IMR-90 (cell line): ENCODE measurements at regions not wholly inside any gene's neighbourhood (a gene's known extent, or its start where the extent isn't known, plus 50 kb on each side); places are given as distances from the start of the nearest gene placed in this dataset.

ENCODE experiments used
- ATAC-seq: fragments of 200-7000 bp; cut with Tn5 transposase; 2 replicates; pipeline ENCODE4 v1.9.1; 2020; ENCODE audit warnings: low read depth, mild to moderate bottlenecking, moderate library complexity
- BruUV-seq: library from RNA; stranded (reverse); fragments of 400-500 nt; replicated peaks from 2 replicates; lab custom pipeline; 2021; lab: Mats Ljungman, UMichigan
- CTCF ChIA-PET: fragments of 300-600 bp; formaldehyde crosslinking; extraction: SDS; loops from one replicate; lab custom pipeline; 2021; ENCODE audit warnings: antibody characterized with exemption; lab: Yijun Ruan, JAX
- POLR2A ChIA-PET: fragments of 300-600 bp; sonication (Branson Sonifier 250); formaldehyde crosslinking; loops from one replicate; lab custom pipeline; 2022; ENCODE audit warnings: antibody characterized with exemption; ENCODE audit not compliant: unreplicated experiment; lab: Charles Lee
- DNase-seq: peaks from one replicate; pipeline ENCODE4 v3.0.0; 2013
- H2AFZ ChIP-seq: replicated peaks from 2 replicates; pipeline ENCODE3; 2013; ENCODE audit warnings: low read length, mild to moderate bottlenecking; ENCODE audit not compliant: poor library complexity
- H2AK5ac ChIP-seq: 2 replicates; pipeline ENCODE4 v1.6.1; 2013; ENCODE audit warnings: low read depth, low read length, inconsistent platforms
- H2AK9ac ChIP-seq: replicated peaks from 2 replicates; pipeline ENCODE3; 2013; ENCODE audit warnings: mild to moderate bottlenecking, low read depth, low read length, moderate library complexity; ENCODE audit not compliant: poor library complexity
- H2BK120ac ChIP-seq: 2 replicates; pipeline ENCODE4 v1.6.1; 2013; ENCODE audit warnings: low read depth, low read length, inconsistent platforms
- H2BK15ac ChIP-seq: 3 replicates; pipeline ENCODE4 v1.6.1; 2013; ENCODE audit warnings: low read depth, low read length, inconsistent platforms
- H2BK20ac ChIP-seq: 2 replicates; pipeline ENCODE4 v1.6.1; 2013; ENCODE audit warnings: low read depth, mild to moderate bottlenecking, inconsistent platforms, low read length, moderate library complexity
- H2BK5ac ChIP-seq: 2 replicates; pipeline ENCODE4 v1.6.1; 2013; ENCODE audit warnings: mild to moderate bottlenecking, low read depth, low read length, inconsistent platforms; ENCODE audit not compliant: poor library complexity, severe bottlenecking
- H3K14ac ChIP-seq: replicated peaks from 2 replicates; pipeline ENCODE4 v1.6.1; 2013; ENCODE audit warnings: low read depth, low read length, inconsistent platforms
- H3K18ac ChIP-seq: 2 replicates; pipeline ENCODE4 v1.6.1; 2013; ENCODE audit warnings: low read depth, low read length, control low read depth
- H3K23ac ChIP-seq: 2 replicates; pipeline ENCODE4 v1.6.1; 2013; ENCODE audit warnings: low read depth, low read length, inconsistent platforms
- H3K27ac ChIP-seq: 2 replicates; pipeline ENCODE4 v1.5.1; 2013; ENCODE audit warnings: mild to moderate bottlenecking, control low read depth, low read length; ENCODE audit not compliant: insufficient read depth
- H3K27me3 ChIP-seq: 2 replicates; pipeline ENCODE4 v1.6.1; 2013; ENCODE audit warnings: low read length; ENCODE audit not compliant: control insufficient read depth, insufficient read depth
- H3K36me3 ChIP-seq: 2 replicates; pipeline ENCODE4 v1.6.1; 2013; ENCODE audit warnings: low read length, mixed read lengths; ENCODE audit not compliant: control insufficient read depth, insufficient read depth
- H3K4ac ChIP-seq: 2 replicates; pipeline ENCODE4 v1.6.1; 2013; ENCODE audit warnings: low read depth, low read length, inconsistent platforms
- H3K4me1 ChIP-seq: 2 replicates; pipeline ENCODE4 v1.6.1; 2013; ENCODE audit warnings: low read length, mixed read lengths; ENCODE audit not compliant: control insufficient read depth, insufficient read depth
- H3K4me2 ChIP-seq: 2 replicates; pipeline ENCODE4 v1.6.1; 2013; ENCODE audit warnings: low read depth, mild to moderate bottlenecking, control low read depth, low read length, moderate library complexity
- H3K4me3 ChIP-seq: 2 replicates; pipeline ENCODE4 v1.5.1; 2013; ENCODE audit warnings: low read depth, mild to moderate bottlenecking, control low read depth, low read length, moderate library complexity; ENCODE audit not compliant: insufficient read depth
- H3K56ac ChIP-seq: 2 replicates; pipeline ENCODE4 v1.6.1; 2013; ENCODE audit warnings: low read length, inconsistent platforms; ENCODE audit not compliant: insufficient read depth; ENCODE audit errors: extremely low read depth
- H3K79me1 ChIP-seq, 2 experiments: 2 replicates each; pipeline ENCODE4 v1.6.1; 2013; ENCODE audit warnings: low read length in 2 of 2, inconsistent platforms in 1 of 2, low read depth in 1 of 2
- H3K9ac ChIP-seq: 2 replicates; pipeline ENCODE4 v1.6.1; 2013; ENCODE audit warnings: low read depth, low read length, control low read depth
- H3K9me1 ChIP-seq: 2 replicates; pipeline ENCODE4 v1.6.1; 2013; ENCODE audit warnings: low read length, inconsistent platforms; ENCODE audit not compliant: insufficient read depth
- H3K9me3 ChIP-seq: 2 replicates; pipeline ENCODE4 v1.6.1; 2013; ENCODE audit warnings: low read length; ENCODE audit not compliant: control insufficient read depth, insufficient read depth
- H4K20me1 ChIP-seq: 2 replicates; pipeline ENCODE4 v1.6.1; 2013; ENCODE audit warnings: low read length, inconsistent platforms; ENCODE audit not compliant: insufficient read depth
- H4K5ac ChIP-seq: 2 replicates; pipeline ENCODE4 v1.6.1; 2013; ENCODE audit warnings: mild to moderate bottlenecking, low read depth, low read length, control low read depth
- H4K8ac ChIP-seq, 2 experiments: 2 replicates each; pipeline ENCODE4 v1.6.1; 2013; ENCODE audit warnings: low read depth in 2 of 2, low read length in 2 of 2, control low read depth in 1 of 2, inconsistent platforms in 1 of 2
- H4K91ac ChIP-seq: 2 replicates; pipeline ENCODE4 v1.6.1; 2013; ENCODE audit warnings: low read depth, low read length, inconsistent platforms; ENCODE audit not compliant: insufficient read depth
- BHLHE40 ChIP-seq: fragments of 150-350 bp; IDR thresholded peaks from 2 replicates; pipeline ENCODE4 v1.6.1; 2016; ENCODE audit warnings: mild to moderate bottlenecking, low read depth, low read length
- CTCF ChIP-seq: conservative IDR thresholded peaks from 2 replicates; pipeline ENCODE4 v1.5.1; 2012; ENCODE audit warnings: mild to moderate bottlenecking, low read depth, low read length, improper control_type of control experiment
- FOS ChIP-seq: fragments of 150-350 bp; IDR thresholded peaks from 2 replicates; pipeline ENCODE4 v1.6.1; 2016; ENCODE audit warnings: low read depth, low read length
- MAFK ChIP-seq: IDR thresholded peaks from 2 replicates; pipeline ENCODE4 v1.6.1; 2012; ENCODE audit warnings: low read depth, low read length, improper control_type of control experiment
- MAZ ChIP-seq: IDR thresholded peaks from 2 replicates; pipeline ENCODE4 v1.6.1; 2012; ENCODE audit warnings: low read depth, mild to moderate bottlenecking, low read length, improper control_type of control experiment, moderate library complexity, borderline replicate concordance
- MXI1 ChIP-seq: IDR thresholded peaks from 2 replicates; pipeline ENCODE4 v1.6.1; 2012; ENCODE audit warnings: low read depth, mild to moderate bottlenecking, low read length, moderate library complexity, borderline replicate concordance
- NFE2L2 ChIP-seq: fragments of 150-350 bp; IDR thresholded peaks from 2 replicates; pipeline ENCODE4 v1.6.1; 2016; ENCODE audit warnings: low read depth, mild to moderate bottlenecking, low read length
- RCOR1 ChIP-seq: IDR thresholded peaks from 2 replicates; pipeline ENCODE4 v1.6.1; 2012; ENCODE audit warnings: mild to moderate bottlenecking, low read length, improper control_type of control experiment; ENCODE audit not compliant: insufficient replicate concordance
- RFX5 ChIP-seq: IDR thresholded peaks from 2 replicates; pipeline ENCODE4 v1.8.0; 2012; ENCODE audit warnings: low read depth, mild to moderate bottlenecking, low read length, moderate library complexity
- SMC3 ChIP-seq: fragments of 150-350 bp; IDR thresholded peaks from 2 replicates; pipeline ENCODE4 v1.6.1; 2016; ENCODE audit warnings: low read depth, mild to moderate bottlenecking, antibody characterized with exemption, low read length, moderate library complexity
- WGBS, 2 experiments: methylation state at CpG; one replicate each; pipeline versions ENCODE4 v1.1.5 to v1.1.7; 2013; ENCODE audit warnings: missing lambda C conversion rate in 2 of 2; ENCODE audit not compliant: insufficient read length in 1 of 2; ENCODE audit errors: extremely low coverage in 2 of 2; 5-methylcytosine and 5-hydroxymethylcytosine counted together
- dilution Hi-C: fragments of 300-500 bp; cut with HindIII; formaldehyde crosslinking; loops from one replicate; pipeline ENCODE4 v1.14.3; 2018; ENCODE audit warnings: low sequenced_read_pairs; ENCODE audit not compliant: unreplicated experiment
- in situ Hi-C: fragments of 300-500 bp; cut with MboI; formaldehyde crosslinking; loops from 3 replicates; pipeline ENCODE4 v1.14.3; 2019; ENCODE audit warnings: low sequenced_read_pairs, inconsistent platforms, mixed read lengths
- intact Hi-C: fragments of 100-400 bp; cut with micrococcal nuclease; formaldehyde crosslinking; loops from 2 replicates; pipeline ENCODE4 v1.10.0; 2022

GRCh38 chr3:59566481-59566975 lies 516.7 kb upstream of the CFAP20DC start:
- H3K79me1 ChIP-seq: no peaks in the 10 kb centered on the region

More at GRCh38 chr3:59566481-59566975, 516.7 kb upstream of the CFAP20DC start:
- Histone ChIP-seq H3K4me3 (no peak overlapping the region), H2BK120ac (no peak overlapping the region), H2AK9ac (no peak overlapping the region), H4K91ac (no peak overlapping the region), H3K14ac (no peak overlapping the region), H3K23ac (no peak overlapping the region), H3K4me2 (no peak overlapping the region), H2BK15ac (no peak overlapping the region), H4K5ac (no peak overlapping the region), H3K4ac (no peak overlapping the region), H4K8ac (no peak overlapping the region), H3K9me1 (peaks cover 12% of the 10 kb centered on the region; the same call in 1 of the 2 replicates), H2BK5ac (no peak overlapping the region), H3K18ac (no peak overlapping the region), H3K9me3 (no peaks in the 10 kb centered on the region), H3K56ac (no peak overlapping the region), H3K27me3 (no peaks in the 10 kb centered on the region), H3K36me3 (no peaks in the 10 kb centered on the region), H3K27ac (no peak overlapping the region), H4K20me1 (no peaks in the 10 kb centered on the region), H2AK5ac (no peak overlapping the region), H3K9ac (no peak overlapping the region), H2AFZ (no peak overlapping the region), H2BK20ac (no peak overlapping the region), H3K4me1 (peaks cover 8% of the 10 kb centered on the region)
- no CpG with 5 or more reads among the region's 6 CpGs for WGBS, 2 experiments
- dilution Hi-C loops: no loop called here
- ChIA-PET CTCF (no interaction called here), POLR2A (no interaction called here)
- in situ Hi-C loops: loop anchor here (25.0 kb wide), 1 partner anchor 579 kb away; no protein-coding TSS in a partner anchor
- ATAC-seq (no peak), DNase-seq (no peak)
- intact Hi-C loops: no loop called here
- TF ChIP-seq RCOR1 (no peak), MAFK (no peak), MXI1 (no peak), MAZ (no peak), SMC3 (no peak), BHLHE40 (no peak), NFE2L2 (no peak), CTCF (no peak), RFX5 (no peak), FOS (no peak)
- no TSS peak for BruUV-seq
